IMR-90 (cell line): ENCODE measurements at regions not wholly inside any gene's neighbourhood (a gene's known extent, or its start where the extent isn't known, plus 50 kb on each side); places are given as distances from the start of the nearest gene placed in this dataset.
A peak's percentile ranks its signal among the peaks of the same experiment; 100 is the strongest.

Source experiments
- ATAC-seq: fragments of 200-7000 bp; cut with Tn5 transposase; 2 replicates; pipeline ENCODE4 v1.9.1; 2020; ENCODE audit warnings: low read depth, mild to moderate bottlenecking, moderate library complexity
- BruUV-seq: library from RNA; stranded (reverse); fragments of 400-500 nt; replicated peaks from 2 replicates; lab custom pipeline; 2021; lab: Mats Ljungman, UMichigan
- CTCF ChIA-PET: fragments of 300-600 bp; formaldehyde crosslinking; extraction: SDS; loops from one replicate; lab custom pipeline; 2021; ENCODE audit warnings: antibody characterized with exemption; lab: Yijun Ruan, JAX
- POLR2A ChIA-PET: fragments of 300-600 bp; sonication (Branson Sonifier 250); formaldehyde crosslinking; loops from one replicate; lab custom pipeline; 2022; ENCODE audit warnings: antibody characterized with exemption; ENCODE audit not compliant: unreplicated experiment; lab: Charles Lee
- DNase-seq: peaks from one replicate; pipeline ENCODE4 v3.0.0; 2013
- H2AFZ ChIP-seq: replicated peaks from 2 replicates; pipeline ENCODE3; 2013; ENCODE audit warnings: low read length, mild to moderate bottlenecking; ENCODE audit not compliant: poor library complexity
- H2AK5ac ChIP-seq: 2 replicates; pipeline ENCODE4 v1.6.1; 2013; ENCODE audit warnings: low read depth, low read length, inconsistent platforms
- H2AK9ac ChIP-seq: replicated peaks from 2 replicates; pipeline ENCODE3; 2013; ENCODE audit warnings: mild to moderate bottlenecking, low read depth, low read length, moderate library complexity; ENCODE audit not compliant: poor library complexity
- H2BK120ac ChIP-seq: 2 replicates; pipeline ENCODE4 v1.6.1; 2013; ENCODE audit warnings: low read depth, low read length, inconsistent platforms
- H2BK15ac ChIP-seq: 3 replicates; pipeline ENCODE4 v1.6.1; 2013; ENCODE audit warnings: low read depth, low read length, inconsistent platforms
- H2BK20ac ChIP-seq: 2 replicates; pipeline ENCODE4 v1.6.1; 2013; ENCODE audit warnings: low read depth, mild to moderate bottlenecking, inconsistent platforms, low read length, moderate library complexity
- H2BK5ac ChIP-seq: 2 replicates; pipeline ENCODE4 v1.6.1; 2013; ENCODE audit warnings: mild to moderate bottlenecking, low read depth, low read length, inconsistent platforms; ENCODE audit not compliant: poor library complexity, severe bottlenecking
- H3K14ac ChIP-seq: replicated peaks from 2 replicates; pipeline ENCODE4 v1.6.1; 2013; ENCODE audit warnings: low read depth, low read length, inconsistent platforms
- H3K18ac ChIP-seq: 2 replicates; pipeline ENCODE4 v1.6.1; 2013; ENCODE audit warnings: low read depth, low read length, control low read depth
- H3K23ac ChIP-seq: 2 replicates; pipeline ENCODE4 v1.6.1; 2013; ENCODE audit warnings: low read depth, low read length, inconsistent platforms
- H3K27ac ChIP-seq: 2 replicates; pipeline ENCODE4 v1.5.1; 2013; ENCODE audit warnings: mild to moderate bottlenecking, control low read depth, low read length; ENCODE audit not compliant: insufficient read depth
- H3K27me3 ChIP-seq: 2 replicates; pipeline ENCODE4 v1.6.1; 2013; ENCODE audit warnings: low read length; ENCODE audit not compliant: control insufficient read depth, insufficient read depth
- H3K36me3 ChIP-seq: 2 replicates; pipeline ENCODE4 v1.6.1; 2013; ENCODE audit warnings: low read length, mixed read lengths; ENCODE audit not compliant: control insufficient read depth, insufficient read depth
- H3K4ac ChIP-seq: 2 replicates; pipeline ENCODE4 v1.6.1; 2013; ENCODE audit warnings: low read depth, low read length, inconsistent platforms
- H3K4me1 ChIP-seq: 2 replicates; pipeline ENCODE4 v1.6.1; 2013; ENCODE audit warnings: low read length, mixed read lengths; ENCODE audit not compliant: control insufficient read depth, insufficient read depth
- H3K4me2 ChIP-seq: 2 replicates; pipeline ENCODE4 v1.6.1; 2013; ENCODE audit warnings: low read depth, mild to moderate bottlenecking, control low read depth, low read length, moderate library complexity
- H3K4me3 ChIP-seq: 2 replicates; pipeline ENCODE4 v1.5.1; 2013; ENCODE audit warnings: low read depth, mild to moderate bottlenecking, control low read depth, low read length, moderate library complexity; ENCODE audit not compliant: insufficient read depth
- H3K56ac ChIP-seq: 2 replicates; pipeline ENCODE4 v1.6.1; 2013; ENCODE audit warnings: low read length, inconsistent platforms; ENCODE audit not compliant: insufficient read depth; ENCODE audit errors: extremely low read depth
- H3K79me1 ChIP-seq, 2 experiments: 2 replicates each; pipeline ENCODE4 v1.6.1; 2013; ENCODE audit warnings: low read length in 2 of 2, inconsistent platforms in 1 of 2, low read depth in 1 of 2
- H3K9ac ChIP-seq: 2 replicates; pipeline ENCODE4 v1.6.1; 2013; ENCODE audit warnings: low read depth, low read length, control low read depth
- H3K9me1 ChIP-seq: 2 replicates; pipeline ENCODE4 v1.6.1; 2013; ENCODE audit warnings: low read length, inconsistent platforms; ENCODE audit not compliant: insufficient read depth
- H3K9me3 ChIP-seq: 2 replicates; pipeline ENCODE4 v1.6.1; 2013; ENCODE audit warnings: low read length; ENCODE audit not compliant: control insufficient read depth, insufficient read depth
- H4K20me1 ChIP-seq: 2 replicates; pipeline ENCODE4 v1.6.1; 2013; ENCODE audit warnings: low read length, inconsistent platforms; ENCODE audit not compliant: insufficient read depth
- H4K5ac ChIP-seq: 2 replicates; pipeline ENCODE4 v1.6.1; 2013; ENCODE audit warnings: mild to moderate bottlenecking, low read depth, low read length, control low read depth
- H4K8ac ChIP-seq, 2 experiments: 2 replicates each; pipeline ENCODE4 v1.6.1; 2013; ENCODE audit warnings: low read depth in 2 of 2, low read length in 2 of 2, control low read depth in 1 of 2, inconsistent platforms in 1 of 2
- H4K91ac ChIP-seq: 2 replicates; pipeline ENCODE4 v1.6.1; 2013; ENCODE audit warnings: low read depth, low read length, inconsistent platforms; ENCODE audit not compliant: insufficient read depth
- BHLHE40 ChIP-seq: fragments of 150-350 bp; IDR thresholded peaks from 2 replicates; pipeline ENCODE4 v1.6.1; 2016; ENCODE audit warnings: mild to moderate bottlenecking, low read depth, low read length
- CEBPB ChIP-seq: IDR thresholded peaks from 2 replicates; pipeline ENCODE4 v1.6.1; 2012; ENCODE audit warnings: low read depth, low read length, improper control_type of control experiment
- CTCF ChIP-seq: conservative IDR thresholded peaks from 2 replicates; pipeline ENCODE4 v1.5.1; 2012; ENCODE audit warnings: mild to moderate bottlenecking, low read depth, low read length, improper control_type of control experiment
- ELK1 ChIP-seq: fragments of 150-350 bp; IDR thresholded peaks from 2 replicates; pipeline ENCODE4 v1.6.1; 2016; ENCODE audit warnings: low read depth, mild to moderate bottlenecking, low read length, moderate library complexity, borderline replicate concordance
- FOS ChIP-seq: fragments of 150-350 bp; IDR thresholded peaks from 2 replicates; pipeline ENCODE4 v1.6.1; 2016; ENCODE audit warnings: low read depth, low read length
- MAFK ChIP-seq: IDR thresholded peaks from 2 replicates; pipeline ENCODE4 v1.6.1; 2012; ENCODE audit warnings: low read depth, low read length, improper control_type of control experiment
- MAZ ChIP-seq: IDR thresholded peaks from 2 replicates; pipeline ENCODE4 v1.6.1; 2012; ENCODE audit warnings: low read depth, mild to moderate bottlenecking, low read length, improper control_type of control experiment, moderate library complexity, borderline replicate concordance
- MXI1 ChIP-seq: IDR thresholded peaks from 2 replicates; pipeline ENCODE4 v1.6.1; 2012; ENCODE audit warnings: low read depth, mild to moderate bottlenecking, low read length, moderate library complexity, borderline replicate concordance
- RFX5 ChIP-seq: IDR thresholded peaks from 2 replicates; pipeline ENCODE4 v1.8.0; 2012; ENCODE audit warnings: low read depth, mild to moderate bottlenecking, low read length, moderate library complexity
- SMC3 ChIP-seq: fragments of 150-350 bp; IDR thresholded peaks from 2 replicates; pipeline ENCODE4 v1.6.1; 2016; ENCODE audit warnings: low read depth, mild to moderate bottlenecking, antibody characterized with exemption, low read length, moderate library complexity
- USF2 ChIP-seq: fragments of 150-350 bp; IDR thresholded peaks from 2 replicates; pipeline ENCODE4 v1.6.1; 2017; ENCODE audit warnings: mild to moderate bottlenecking, antibody characterized with exemption, low read length, low read depth
- WGBS, 2 experiments: methylation state at CpG; one replicate each; pipeline versions ENCODE4 v1.1.5 to v1.1.7; 2013; ENCODE audit warnings: missing lambda C conversion rate in 2 of 2; ENCODE audit not compliant: insufficient read length in 1 of 2; ENCODE audit errors: extremely low coverage in 2 of 2; 5-methylcytosine and 5-hydroxymethylcytosine counted together
- dilution Hi-C: fragments of 300-500 bp; cut with HindIII; formaldehyde crosslinking; loops from one replicate; pipeline ENCODE4 v1.14.3; 2018; ENCODE audit warnings: low sequenced_read_pairs; ENCODE audit not compliant: unreplicated experiment
- in situ Hi-C: fragments of 300-500 bp; cut with MboI; formaldehyde crosslinking; loops from 3 replicates; pipeline ENCODE4 v1.14.3; 2019; ENCODE audit warnings: low sequenced_read_pairs, inconsistent platforms, mixed read lengths
- intact Hi-C: fragments of 100-400 bp; cut with micrococcal nuclease; formaldehyde crosslinking; loops from 2 replicates; pipeline ENCODE4 v1.10.0; 2022

- CTCF ChIA-PET: no interaction called here
- no TSS peak for BruUV-seq
- Histone ChIP-seq H4K8ac (no peak overlapping the region), H2BK15ac (no peak overlapping the region), H4K91ac (no peak overlapping the region), H3K4me1 (peaks cover 2% of the 10 kb centered on the region; the same call in 1 of the 2 replicates), H3K27me3 (no peaks in the 10 kb centered on the region), H3K14ac (no peak overlapping the region; the same call in 1 of the 2 replicates), H3K4ac (no peak overlapping the region), H2BK5ac (no peak overlapping the region), H4K20me1 (no peaks in the 10 kb centered on the region), H2AK9ac (no peak overlapping the region), H3K27ac (no peak overlapping the region), H2BK120ac (no peak overlapping the region), H3K18ac (no peak overlapping the region), H3K36me3 (no peaks in the 10 kb centered on the region), H4K5ac (no peak overlapping the region), H2BK20ac (no peak overlapping the region), H3K9ac (no peak overlapping the region), H3K9me1 (peaks cover 5% of the 10 kb centered on the region; the same call in 1 of the 2 replicates), H3K4me2 (no peak overlapping the region), H3K79me1 (peaks cover 3 to 6% of the 10 kb centered on the region in 2 experiments; a peak in 2 of 4 replicates), H2AK5ac (no peak overlapping the region), H2AFZ (no peak overlapping the region), H3K4me3 (no peak overlapping the region), H3K9me3 (no peaks in the 10 kb centered on the region), H3K56ac (no peak overlapping the region), H3K23ac (no peak overlapping the region)
- POLR2A ChIA-PET: interaction anchor here (0.6 kb wide), 1 partner anchor 813 kb away, joined by 4 read pairs; no protein-coding TSS in a partner anchor
- TF ChIP-seq CTCF: no peak
- TF ChIP-seq MAFK: no peak
- no peak for TF ChIP-seq MXI1
- no peak for TF ChIP-seq ELK1
- TF ChIP-seq BHLHE40: no peak
- no peak for TF ChIP-seq RFX5
- TF ChIP-seq USF2: no peak
- no peak for TF ChIP-seq FOS
- no peak for TF ChIP-seq MAZ
- TF ChIP-seq CEBPB: no peak
- no peak for TF ChIP-seq SMC3
- in situ Hi-C loops (no loop called here), intact Hi-C loops (no loop called here), dilution Hi-C loops (no loop called here)
- peak; percentile 41 for DNase-seq
- WGBS, 2 experiments: no CpG with 5 or more reads among the region's 4 CpGs
- ATAC-seq: no peak
These were observed 552.9 kb downstream of the FBXO15 start for GRCh38 chr18:73594749-73595148.
